Erythroblast (primary cell): ENCODE measurements at regions not wholly inside any gene's neighbourhood (a gene's known extent, or its start where the extent isn't known, plus 50 kb on each side); places are given as distances from the start of the nearest gene placed in this dataset.

Experiments
- GATA1 ChIP-seq: IDR thresholded peaks from 2 replicates; pipeline ENCODE4 v1.6.1; 2011; ENCODE audit warnings: low read depth, mild to moderate bottlenecking, control low read depth, low read length, moderate library complexity
- POLR2A ChIP-seq: IDR thresholded peaks from 2 replicates; pipeline ENCODE4 v1.6.1; 2011; ENCODE audit warnings: mild to moderate bottlenecking, low read length

DNA sequence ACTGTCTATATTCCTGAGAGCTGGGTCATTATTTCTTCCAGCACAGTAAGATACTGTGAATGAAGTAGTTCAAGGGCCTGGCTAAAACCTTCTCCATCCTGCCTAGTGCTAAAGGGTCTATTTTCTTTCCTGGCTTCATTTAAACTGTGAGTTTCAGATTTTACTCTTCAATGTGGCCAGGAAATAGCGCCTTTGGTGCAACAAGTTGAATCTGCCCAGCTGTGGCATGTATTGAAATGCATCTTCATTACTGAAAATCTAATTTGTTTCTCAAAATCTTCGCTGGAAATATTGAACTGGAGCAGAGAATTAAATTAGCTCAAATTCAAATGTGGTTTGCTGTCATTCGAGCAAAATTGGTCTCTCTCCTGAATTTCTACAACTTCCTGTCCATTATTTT is 114.6 kb upstream of the KCNG1 start:
- TF ChIP-seq POLR2A (no peak), GATA1 (no peak)
